H1 (cell line): ENCODE measurements at regions not wholly inside any gene's neighbourhood (a gene's known extent, or its start where the extent isn't known, plus 50 kb on each side); places are given as distances from the start of the nearest gene placed in this dataset.

Experiments
- ASH2L ChIP-seq: fragments of 200-600, 300-600 bp; sonication (generic); IDR thresholded peaks from one replicate; pipeline ENCODE4 v1.7.1; 2017; ENCODE audit warnings: low read length
- ATF3 ChIP-seq: IDR thresholded peaks from 2 replicates; pipeline ENCODE4 v1.6.1; 2011; ENCODE audit warnings: low read depth, mild to moderate bottlenecking, low read length; ENCODE audit not compliant: insufficient read depth
- CHD2 ChIP-seq: IDR thresholded peaks from 2 replicates; pipeline ENCODE4 v1.6.1; 2012; ENCODE audit warnings: low read length, improper control_type of control experiment
- CHD7 ChIP-seq: fragments of 300-600 bp; sonication (generic); IDR thresholded peaks from 2 replicates; pipeline ENCODE4 v1.7.1; 2012; ENCODE audit warnings: low read length, moderate library complexity, mild to moderate bottlenecking, inconsistent platforms; ENCODE audit not compliant: insufficient replicate concordance
- GABPA ChIP-seq: IDR thresholded peaks from 2 replicates; pipeline ENCODE4 v1.6.1; 2011; ENCODE audit warnings: mild to moderate bottlenecking, low read length, moderate library complexity, borderline replicate concordance; ENCODE audit not compliant: insufficient read depth
- GTF2F1 ChIP-seq: IDR thresholded peaks from 2 replicates; pipeline ENCODE4 v1.6.1; 2012; ENCODE audit warnings: low read depth, low read length, improper control_type of control experiment, borderline replicate concordance
- PHF8 ChIP-seq: fragments of 200-600 bp; sonication (generic); conservative IDR thresholded peaks from 2 replicates; pipeline ENCODE4 v1.7.1; 2012; ENCODE audit warnings: low read depth, mild to moderate bottlenecking, inconsistent platforms, low read length, moderate library complexity
- POU5F1 ChIP-seq: IDR thresholded peaks from 2 replicates; pipeline ENCODE4 v1.6.1; 2011; ENCODE audit warnings: low read depth, mild to moderate bottlenecking, low read length, moderate library complexity
- RXRA ChIP-seq: IDR thresholded peaks from 2 replicates; pipeline ENCODE4 v1.6.1; 2011; ENCODE audit warnings: low read depth, mild to moderate bottlenecking, low read length, moderate library complexity; ENCODE audit not compliant: insufficient read depth
- SRF ChIP-seq: IDR thresholded peaks from 2 replicates; pipeline ENCODE4 v1.6.1; 2011; ENCODE audit warnings: mild to moderate bottlenecking, low read depth, low read length, moderate library complexity
- TAF1 ChIP-seq: IDR thresholded peaks from 2 replicates; pipeline ENCODE4 v1.6.1; 2011; ENCODE audit warnings: mild to moderate bottlenecking, low read depth, low read length
- TBP ChIP-seq: IDR thresholded peaks from 2 replicates; pipeline ENCODE4 v1.6.1; 2011; ENCODE audit warnings: low read depth, low read length, improper control_type of control experiment

DNA sequence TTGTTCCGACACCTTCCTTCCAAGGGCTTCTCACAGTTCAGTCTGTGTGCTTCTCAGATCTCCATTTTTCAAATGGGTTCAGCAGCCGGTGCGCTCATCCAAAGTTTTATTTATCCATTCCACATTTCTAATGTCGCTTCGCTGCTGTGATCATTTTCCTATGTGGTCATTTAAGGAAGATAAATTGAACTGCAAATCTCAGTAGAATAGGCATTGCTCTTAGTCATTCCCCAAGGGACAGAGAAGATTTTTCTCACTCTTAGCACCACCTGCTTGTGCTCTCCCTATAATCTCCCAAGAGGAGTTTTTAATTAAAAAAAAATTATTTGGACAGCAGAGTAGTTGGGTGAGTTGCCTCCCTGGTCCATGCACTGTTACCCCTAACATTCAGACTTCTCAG, 278.9 kb upstream of the GATB start (continued):
- TF ChIP-seq CHD7 = no peak
- no peak for TF ChIP-seq POU5F1
- no peak for TF ChIP-seq TAF1
- TF ChIP-seq RXRA = no peak
- TF ChIP-seq CHD2 = no peak
- TF ChIP-seq GTF2F1 = no peak
- no peak for TF ChIP-seq ASH2L
- no peak for TF ChIP-seq GABPA
- no peak for TF ChIP-seq TBP
- no peak for TF ChIP-seq ATF3
- no peak for TF ChIP-seq PHF8
- no peak for TF ChIP-seq SRF
